Neural crest cell (in vitro differentiated cells): ENCODE measurements at regions not wholly inside any gene's neighbourhood (a gene's known extent, or its start where the extent isn't known, plus 50 kb on each side); places are given as distances from the start of the nearest gene placed in this dataset.

Source experiments
- DNase-seq: peaks from one replicate; pipeline ENCODE4 v3.0.0; 2021; ENCODE audit warnings: low read depth, mixed read lengths, low spot score
- H3K27ac Mint-ChIP-seq: one replicate; pipeline ENCODE4 v1.8.0; 2021; ENCODE audit warnings: mild to moderate bottlenecking, mixed read lengths; ENCODE audit not compliant: unreplicated experiment
- H3K27me3 Mint-ChIP-seq: 2 replicates; pipeline ENCODE4 v1.8.0; 2021; ENCODE audit warnings: low read depth, mild to moderate bottlenecking, mixed read lengths
- H3K36me3 Mint-ChIP-seq: 2 replicates; pipeline ENCODE4 v1.8.0; 2021; ENCODE audit warnings: low read depth, mild to moderate bottlenecking, mixed read lengths
- H3K4me1 Mint-ChIP-seq: 2 replicates; pipeline ENCODE4 v1.8.0; 2021; ENCODE audit warnings: mixed read lengths
- H3K4me3 Mint-ChIP-seq: one replicate; pipeline ENCODE4 v1.8.0; 2021; ENCODE audit warnings: mild to moderate bottlenecking, mixed read lengths
- H3K9me3 Mint-ChIP-seq: 2 replicates; pipeline ENCODE4 v1.8.0; 2021; ENCODE audit warnings: mixed read lengths
- CTCF ChIP-seq: fragments of 200-600 bp; sonication (generic); conservative IDR thresholded peaks from 2 replicates; pipeline ENCODE4 v1.5.0; 2021; ENCODE audit warnings: antibody characterized with exemption, mild to moderate bottlenecking

- Mint-ChIP-seq H3K4me1 (no peaks in the 10 kb centered on the region), H3K4me3 (no peak overlapping the region), H3K27ac (no peak overlapping the region), H3K9me3 (no peaks in the 10 kb centered on the region), H3K36me3 (no peaks in the 10 kb centered on the region), H3K27me3 (no peaks in the 10 kb centered on the region)
- no peak for DNase-seq
- TF ChIP-seq CTCF: no peak
Measured at GRCh38 chr6:122081921-122082320, 317.5 kb upstream of the HSF2 start.

- H3K27me3 Mint-ChIP-seq: no peaks in the 10 kb centered on the region
- no peak overlapping the region for H3K27ac Mint-ChIP-seq
- H3K36me3 Mint-ChIP-seq: no peaks in the 10 kb centered on the region
- no peaks in the 10 kb centered on the region for H3K4me1 Mint-ChIP-seq
- no peaks in the 10 kb centered on the region for H3K9me3 Mint-ChIP-seq
- no peak for DNase-seq
- H3K4me3 Mint-ChIP-seq: no peak overlapping the region
- TF ChIP-seq CTCF: no peak
Measured at GRCh38 chr6:122082370-122082769, 317.1 kb upstream of the HSF2 start.

GRCh38 chr6:122092366-122092765 lies 307.1 kb upstream of the HSF2 start:
- no peak for DNase-seq
- no peak overlapping the region for H3K4me3 Mint-ChIP-seq
- TF ChIP-seq CTCF: no peak
- no peaks in the 10 kb centered on the region for H3K27me3 Mint-ChIP-seq
- no peaks in the 10 kb centered on the region for H3K9me3 Mint-ChIP-seq
- H3K4me1 Mint-ChIP-seq: no peaks in the 10 kb centered on the region
- H3K36me3 Mint-ChIP-seq: no peaks in the 10 kb centered on the region
- peak overlapping the region; percentile 39 for H3K27ac Mint-ChIP-seq

GRCh38 chr6:122098201-122098678 lies 301.2 kb upstream of the HSF2 start:
- no peak overlapping the region for H3K4me3 Mint-ChIP-seq
- H3K27me3 Mint-ChIP-seq: no peaks in the 10 kb centered on the region
- H3K4me1 Mint-ChIP-seq: no peaks in the 10 kb centered on the region
- no peak for TF ChIP-seq CTCF
- no peak for DNase-seq
- no peaks in the 10 kb centered on the region for H3K36me3 Mint-ChIP-seq
- H3K27ac Mint-ChIP-seq: no peak overlapping the region
- no peaks in the 10 kb centered on the region for H3K9me3 Mint-ChIP-seq

- no peaks in the 10 kb centered on the region for H3K4me1 Mint-ChIP-seq
- no peaks in the 10 kb centered on the region for H3K36me3 Mint-ChIP-seq
- no peak for TF ChIP-seq CTCF
- no peaks in the 10 kb centered on the region for H3K9me3 Mint-ChIP-seq
- H3K4me3 Mint-ChIP-seq: no peak overlapping the region
- H3K27ac Mint-ChIP-seq: no peak overlapping the region
- no peaks in the 10 kb centered on the region for H3K27me3 Mint-ChIP-seq
- no peak for DNase-seq
Measured at GRCh38 chr6:122102026-122102425, 297.4 kb upstream of the HSF2 start.

GRCh38 chr6:122107256-122107852 lies 292.1 kb upstream of the HSF2 start:
- Mint-ChIP-seq H3K27me3 (no peaks in the 10 kb centered on the region), H3K27ac (no peak overlapping the region), H3K4me1 (no peaks in the 10 kb centered on the region), H3K36me3 (no peaks in the 10 kb centered on the region), H3K4me3 (no peak overlapping the region), H3K9me3 (no peaks in the 10 kb centered on the region)
- no peak for DNase-seq
- TF ChIP-seq CTCF: no peak
